HG02943 (cell line): ENCODE measurements at regions not wholly inside any gene's neighbourhood (a gene's known extent, or its start where the extent isn't known, plus 50 kb on each side); places are given as distances from the start of the nearest gene placed in this dataset.
"Not testable (repeated sequence)": the region's sequence is repeated elsewhere in the genome, so short reads cannot be mapped to it uniquely, and the experiment has no call there.

Source experiments
- ATAC-seq: cut with Tn5 transposase; IDR thresholded peaks from one replicate; pipeline ENCODE4 v1.9.1; 2021; ENCODE audit warnings: mild to moderate bottlenecking, low read depth, moderate library complexity; ENCODE audit not compliant: unreplicated experiment

DNA sequence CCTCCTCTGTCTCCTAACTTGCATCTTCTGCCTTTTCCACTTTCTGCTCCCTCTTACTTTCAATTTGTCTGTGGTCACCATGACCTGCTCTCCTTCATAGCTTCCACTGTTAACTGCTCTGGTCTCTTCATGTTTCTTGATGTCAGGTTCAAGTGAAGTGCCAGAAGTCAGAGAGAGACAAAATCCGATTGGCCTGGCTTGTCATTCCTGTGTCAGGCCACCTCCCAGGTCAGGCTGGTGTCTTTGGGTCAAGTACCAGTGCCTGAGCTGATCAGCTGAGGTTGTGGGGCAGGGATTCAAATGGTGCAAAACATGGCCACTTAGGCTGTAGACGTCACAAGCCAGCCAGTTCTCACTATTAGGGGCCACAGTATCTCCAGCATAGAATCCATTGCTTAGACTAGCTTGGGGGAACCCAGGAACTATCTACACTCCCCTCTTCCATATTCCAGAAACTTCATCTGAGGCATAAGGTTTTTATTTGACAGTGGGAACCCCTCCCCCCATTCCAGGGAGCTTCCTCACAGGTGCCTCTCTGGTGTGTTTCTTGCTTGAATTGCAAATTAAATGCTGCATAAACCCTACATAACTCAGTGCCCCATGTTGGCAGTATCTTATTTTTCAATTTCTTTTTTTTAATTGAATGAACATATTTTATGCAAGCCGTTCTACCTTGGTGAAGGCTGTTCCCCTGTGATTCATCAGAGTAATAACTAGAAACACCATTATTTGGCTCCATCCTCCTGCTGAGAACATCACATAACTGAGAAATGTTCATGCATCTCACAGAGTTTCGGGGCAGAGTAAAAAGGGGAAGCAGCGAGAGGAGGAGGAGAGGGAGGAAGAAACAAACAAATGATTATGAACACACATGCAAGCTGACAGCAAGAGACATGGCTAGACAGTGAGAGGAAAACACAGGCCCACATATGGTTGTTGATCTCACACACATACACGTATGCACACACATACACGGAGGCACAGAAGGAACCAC lies 175.8 kb downstream of the TLE3 start:
- ATAC-seq = no peak

DNA sequence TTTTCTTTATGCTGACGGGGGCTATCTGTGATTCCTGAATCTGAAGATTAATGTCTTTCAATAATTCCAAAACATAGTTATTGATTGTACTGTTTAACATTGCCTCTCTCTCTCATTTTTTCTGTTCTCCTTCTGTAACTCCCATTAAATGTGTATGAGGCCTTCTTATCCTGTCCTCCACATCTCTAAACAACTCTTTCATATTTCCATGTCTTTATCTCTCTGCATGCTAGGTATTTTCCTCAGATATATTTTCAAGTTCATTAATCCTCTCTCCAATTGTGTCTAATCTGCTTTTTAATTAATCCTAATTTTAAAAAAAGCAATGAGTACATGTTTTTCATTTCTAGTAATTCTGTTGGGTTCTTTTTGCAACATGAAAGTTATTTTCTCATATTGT lies 173.2 kb downstream of the TLE3 start:
- no peak for ATAC-seq

DNA sequence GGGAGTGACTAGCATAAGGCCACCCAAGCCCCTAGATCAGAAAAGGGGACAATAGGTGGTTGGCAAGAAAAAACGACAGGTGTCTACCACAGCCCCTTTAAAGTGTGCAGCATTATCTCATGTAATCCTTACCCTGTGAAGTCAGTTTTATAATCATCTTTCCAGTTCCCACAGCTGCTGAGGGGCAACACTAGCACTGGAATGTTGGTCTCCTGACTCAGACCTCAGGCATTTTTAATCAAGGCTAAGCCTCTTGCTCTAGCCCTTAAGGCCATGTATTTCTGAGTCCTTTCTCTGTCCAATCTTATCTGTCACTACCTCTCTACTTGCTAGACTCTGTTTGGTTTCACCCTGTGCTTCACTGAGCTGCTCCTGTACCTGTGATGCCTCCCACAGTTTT lies 171.7 kb downstream of the TLE3 start:
- no peak for ATAC-seq

DNA sequence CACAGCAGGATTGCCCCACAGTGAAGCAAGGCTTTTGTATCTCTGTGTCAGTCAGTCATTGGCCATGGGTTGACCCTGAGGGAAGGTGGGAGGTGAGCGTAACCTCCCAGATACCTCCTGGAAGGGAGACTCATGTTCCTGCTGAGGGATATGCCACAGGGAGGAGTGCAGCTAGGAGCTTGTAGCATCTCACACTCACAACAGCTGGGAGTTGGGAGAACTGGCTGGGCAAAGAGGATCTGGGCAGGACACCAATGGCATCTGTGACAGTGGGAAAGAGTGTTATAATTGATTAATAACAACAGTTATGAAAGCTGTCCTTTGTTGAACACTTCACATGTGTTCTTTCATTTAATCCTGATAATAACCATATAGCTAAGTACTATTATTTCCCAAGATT lies 171.0 kb downstream of the TLE3 start:
- ATAC-seq = no peak

DNA sequence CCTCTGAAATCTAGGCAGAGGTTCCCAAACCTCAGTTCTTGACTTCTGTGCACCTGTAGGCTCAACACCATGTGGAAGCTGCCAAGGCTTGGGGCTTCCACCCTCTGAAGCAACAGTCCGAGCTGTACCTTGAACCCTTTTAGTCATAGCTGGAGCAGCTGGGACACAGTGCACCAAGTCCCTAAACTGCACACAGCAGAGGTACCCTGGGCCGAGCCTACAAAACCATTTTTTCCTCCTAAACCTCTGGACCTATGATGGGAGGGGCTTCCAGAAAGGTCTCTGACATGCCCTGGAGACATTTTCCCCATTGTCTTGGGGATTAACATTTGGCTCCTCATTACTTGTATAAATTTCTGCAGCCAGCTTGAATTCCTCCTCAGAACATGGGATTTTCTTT lies 168.8 kb downstream of the TLE3 start:
- ATAC-seq = not testable (repeated sequence)

DNA sequence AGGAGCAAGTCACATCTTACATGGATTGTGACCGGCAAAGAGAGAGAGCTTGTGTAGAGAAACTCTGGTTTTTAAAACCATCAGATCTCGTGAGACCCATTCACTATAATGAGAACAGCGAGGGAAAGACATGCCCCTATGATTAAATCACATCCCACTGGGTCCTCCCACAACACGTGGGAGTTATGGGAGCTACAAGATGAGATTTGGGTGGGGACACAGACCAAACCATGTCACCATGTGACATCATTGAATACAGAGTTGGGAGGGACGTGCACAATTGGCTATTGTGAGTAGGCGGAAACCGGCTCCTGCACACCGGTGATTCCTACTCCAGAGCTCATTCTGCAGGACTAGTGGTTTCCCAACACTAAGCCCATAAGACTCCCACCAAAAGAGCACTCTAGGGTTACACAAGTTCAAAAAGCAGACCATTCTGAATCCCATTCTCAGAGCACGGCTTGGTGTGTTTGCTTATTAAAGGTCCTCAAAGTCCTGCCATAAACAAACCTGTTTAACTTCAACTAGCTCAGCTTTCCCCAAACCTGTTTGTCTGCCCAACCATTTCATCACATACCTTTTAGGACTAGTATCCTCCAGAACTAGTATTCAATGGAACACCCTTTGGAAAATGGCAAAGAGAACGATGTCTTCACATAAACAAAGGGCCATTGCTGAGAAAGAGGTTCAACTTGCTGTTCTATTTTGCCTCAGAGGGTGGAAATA lies 167.6 kb downstream of the TLE3 start:
- no peak for ATAC-seq

DNA sequence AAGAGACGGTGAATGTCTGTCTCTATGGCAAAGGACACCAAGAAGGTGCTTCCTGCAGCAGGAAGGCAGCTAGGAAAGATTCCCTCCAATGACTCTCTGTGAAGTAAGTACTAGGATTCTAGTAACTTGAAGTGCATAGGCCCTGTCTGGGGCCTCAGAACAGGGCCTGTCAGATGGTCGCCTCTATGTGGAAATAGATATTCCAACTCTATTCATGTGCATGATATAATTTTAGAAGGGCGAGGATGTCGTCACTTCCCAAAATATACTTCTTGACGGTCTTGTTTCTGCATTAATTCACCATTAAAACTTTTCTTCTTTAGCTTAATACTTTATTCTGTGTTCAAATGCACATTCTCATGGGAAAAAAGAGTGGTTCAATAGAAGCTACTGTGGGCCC lies 167.0 kb downstream of the TLE3 start:
- ATAC-seq = no peak

DNA sequence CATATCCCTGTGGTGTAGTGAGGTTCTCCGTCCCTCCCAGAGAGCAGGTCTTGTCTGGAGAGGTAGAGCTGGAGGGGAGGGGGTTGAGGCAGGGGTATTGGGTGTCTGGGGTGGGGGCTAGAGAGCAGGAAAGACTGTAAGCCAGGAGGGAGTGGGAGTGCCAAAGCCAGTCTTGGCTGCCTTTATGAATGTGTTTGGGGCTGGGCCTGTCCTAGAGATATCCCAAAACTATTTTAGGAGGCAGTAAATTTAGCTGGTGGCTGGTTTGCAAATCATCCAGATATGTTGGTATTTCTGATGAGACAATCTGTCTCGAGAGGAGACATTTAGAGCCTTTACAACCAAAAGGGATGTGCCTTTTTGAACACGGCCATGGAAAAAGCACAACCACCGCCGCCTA lies 166.6 kb downstream of the TLE3 start:
- ATAC-seq = no peak

DNA sequence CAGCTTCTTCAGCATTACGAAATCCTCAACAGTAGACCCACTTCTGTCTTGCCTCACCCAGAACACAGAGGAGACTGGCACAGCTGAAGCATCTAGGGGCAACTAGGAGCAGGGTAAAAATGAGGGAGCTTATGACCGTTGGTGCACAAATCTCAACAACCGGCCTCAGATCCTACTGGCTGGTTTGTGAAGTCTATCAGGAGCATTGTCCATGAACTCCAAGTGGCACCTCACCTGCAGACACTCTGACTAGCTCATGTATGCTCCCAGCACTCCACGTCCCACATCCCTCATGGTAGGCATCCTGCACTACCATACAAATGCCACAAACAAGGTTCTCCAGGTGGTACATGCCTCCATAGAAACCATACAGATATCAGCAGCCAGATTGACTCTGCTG lies 163.1 kb downstream of the TLE3 start:
- ATAC-seq = no peak

DNA sequence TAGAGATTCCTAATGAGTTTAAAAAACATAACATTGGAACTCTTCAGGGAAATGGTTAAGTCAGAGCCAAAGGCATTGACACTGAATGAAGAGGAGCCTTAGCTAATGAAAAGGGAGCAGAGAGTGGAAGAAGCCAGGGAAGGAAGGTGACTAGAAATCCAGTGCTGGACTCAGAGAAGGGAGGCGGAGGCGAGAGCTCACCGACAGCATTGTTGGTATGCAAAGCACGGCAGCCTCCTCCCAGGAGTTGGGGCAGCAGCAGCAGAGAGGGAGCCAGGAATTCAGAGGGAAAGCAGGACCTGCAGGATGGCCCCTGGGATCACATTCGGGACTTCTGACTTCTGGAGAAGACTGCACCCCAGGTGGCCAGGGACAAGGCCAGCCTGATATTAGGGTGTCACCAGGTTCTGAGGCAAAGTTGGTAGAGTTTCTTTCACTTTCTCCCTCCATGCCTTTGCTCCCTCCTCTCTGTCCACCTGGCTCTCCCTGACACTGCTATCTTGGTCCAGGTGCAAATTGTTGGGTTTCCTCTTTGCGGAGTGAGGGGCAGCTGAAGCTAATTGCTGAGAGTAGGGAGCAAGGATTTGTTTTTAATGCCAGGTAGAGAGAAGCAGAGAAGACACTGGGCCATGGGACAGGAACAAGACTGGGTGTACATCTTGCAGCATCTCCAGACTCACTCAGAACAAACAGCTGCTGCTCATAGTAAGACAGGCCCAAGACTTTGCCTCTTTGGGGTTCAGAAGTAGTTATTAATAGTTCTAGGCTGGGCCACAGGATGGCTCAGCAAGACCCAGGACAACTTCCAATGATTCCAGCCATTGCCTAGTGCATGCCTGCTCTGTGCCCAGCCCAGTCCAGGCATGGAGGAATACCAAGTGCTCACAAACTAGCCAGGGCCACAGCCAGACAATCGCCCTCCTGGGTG lies 157.9 kb downstream of the TLE3 start:
- no peak for ATAC-seq

DNA sequence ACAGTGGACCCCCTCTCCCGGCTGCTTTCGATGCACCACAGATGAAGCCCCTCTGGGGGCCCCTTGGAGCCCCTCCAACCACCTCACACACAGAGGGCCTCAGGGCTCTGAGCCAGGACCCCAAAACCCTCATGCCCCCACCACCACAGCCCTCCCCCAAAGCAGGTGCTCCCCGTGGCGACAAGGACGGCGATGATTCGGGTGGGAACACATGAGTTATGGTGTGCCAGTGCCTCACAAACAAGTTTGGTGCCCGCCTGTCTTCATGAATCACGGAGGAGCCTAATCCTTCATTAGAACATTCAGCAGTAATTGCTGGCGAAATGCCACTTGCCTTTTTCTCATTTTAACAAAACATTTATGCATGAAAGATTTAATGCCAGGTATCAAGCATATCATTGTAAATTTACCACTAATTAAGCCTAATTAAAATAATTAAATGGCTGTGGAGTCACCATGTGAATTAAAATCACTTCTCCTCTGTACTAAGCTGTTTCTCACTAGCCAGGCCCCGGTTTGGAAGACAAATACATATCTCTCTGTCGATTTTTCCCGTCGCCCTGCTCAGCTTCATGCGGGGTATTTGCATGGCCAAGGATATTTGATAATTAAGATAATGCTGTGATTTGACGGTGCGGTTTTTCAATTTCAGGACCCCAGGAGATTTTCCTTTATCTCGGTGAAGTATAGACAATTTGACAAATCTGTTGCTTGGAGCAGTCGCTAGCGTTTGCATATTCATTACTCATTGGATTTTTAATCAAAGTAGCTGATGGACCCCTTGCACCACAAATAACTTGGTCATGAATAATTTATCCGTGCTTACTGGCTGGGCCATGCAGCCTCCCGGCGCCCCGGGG lies 157.0 kb downstream of the TLE3 start:
- no peak for ATAC-seq

DNA sequence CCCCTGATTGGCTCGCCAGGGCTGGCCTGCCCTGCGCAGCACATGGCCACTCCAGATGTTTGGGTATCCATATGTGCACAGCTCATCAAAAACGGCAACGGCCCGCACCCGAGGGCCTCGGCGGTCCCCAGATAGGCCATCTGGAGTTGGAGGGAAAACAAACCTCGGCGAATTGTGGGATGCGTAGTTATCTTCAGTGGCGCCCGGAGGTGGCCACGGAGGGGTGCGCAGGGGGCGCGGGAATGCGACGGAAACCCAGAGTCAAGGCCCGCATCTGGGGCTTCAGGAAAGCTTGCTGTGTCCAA lies 156.5 kb downstream of the TLE3 start:
- no peak for ATAC-seq

DNA sequence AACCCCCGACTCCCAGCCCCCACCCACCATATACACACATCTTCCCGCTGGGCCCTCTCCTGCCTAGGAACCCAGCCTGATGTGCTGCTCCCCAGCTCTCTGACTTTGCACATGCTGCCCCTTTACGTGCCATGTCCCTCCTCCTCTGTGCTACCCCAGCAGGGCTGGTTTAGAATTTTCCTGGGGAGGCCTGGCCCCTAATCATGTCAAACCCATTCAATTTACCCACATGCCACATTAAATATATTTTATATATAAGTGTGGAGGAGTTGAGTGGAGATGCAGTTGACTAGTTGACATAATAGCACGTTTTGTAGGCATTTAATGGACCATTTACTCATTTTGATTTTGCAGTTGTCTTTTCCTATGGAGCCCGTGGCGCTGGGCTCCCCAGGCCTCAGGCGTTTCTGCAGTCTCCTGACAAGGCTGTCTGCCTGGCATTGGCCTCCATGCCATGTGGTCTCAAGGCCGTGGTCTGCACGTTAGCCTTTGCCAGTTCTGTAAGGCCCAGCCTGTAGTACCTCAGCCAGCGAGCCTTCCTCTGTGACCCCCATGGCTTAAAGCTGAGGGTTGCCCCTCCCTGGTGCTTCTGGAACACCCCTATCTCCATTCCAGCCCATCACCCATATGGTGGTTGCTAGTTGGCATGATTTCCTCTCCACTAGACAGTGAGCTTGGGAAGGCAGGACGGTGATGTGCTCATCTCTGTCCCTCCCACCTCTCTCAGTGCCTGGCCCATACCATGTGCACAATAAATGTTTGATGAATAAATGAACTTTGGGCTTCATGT lies 155.8 kb downstream of the TLE3 start:
- ATAC-seq = no peak

DNA sequence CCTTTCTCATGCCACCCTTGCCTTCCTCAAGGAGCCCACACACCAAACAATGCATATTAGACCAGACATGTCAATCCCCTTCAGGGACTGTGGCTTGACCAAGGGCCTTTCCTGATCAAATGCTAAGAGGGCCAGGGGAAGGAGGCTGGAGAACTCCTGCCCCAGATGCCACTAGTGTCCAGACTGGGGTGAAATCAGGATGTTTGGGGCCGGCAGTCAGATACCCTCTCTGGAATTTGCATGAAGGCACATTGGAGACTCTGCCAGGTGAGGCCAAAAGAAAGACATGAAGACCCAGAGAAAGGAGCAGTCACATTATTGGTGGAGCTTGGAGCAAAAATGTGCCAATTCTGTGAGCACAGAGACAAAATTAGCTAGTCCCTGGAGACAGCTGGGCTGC lies 154.1 kb downstream of the TLE3 start:
- no peak for ATAC-seq

DNA sequence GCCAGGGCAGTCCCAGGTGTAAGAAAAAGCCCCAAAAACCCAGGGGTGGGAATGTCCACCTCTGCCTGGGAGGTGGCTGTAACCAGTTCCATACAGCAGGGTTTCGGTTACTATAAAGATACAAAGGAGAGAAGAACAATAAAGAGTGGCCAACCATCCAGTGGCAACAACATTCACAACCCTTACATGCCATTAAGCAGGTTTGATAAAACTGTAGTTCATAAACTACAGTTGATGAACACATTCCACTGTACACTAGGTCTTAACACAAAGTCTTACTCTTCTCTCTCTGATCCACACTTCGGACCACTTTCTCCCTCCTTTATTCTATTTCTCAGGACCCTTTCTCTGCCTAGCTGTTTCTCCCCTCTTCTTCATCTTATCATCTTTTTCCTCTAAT lies 152.0 kb downstream of the TLE3 start:
- ATAC-seq = no peak

DNA sequence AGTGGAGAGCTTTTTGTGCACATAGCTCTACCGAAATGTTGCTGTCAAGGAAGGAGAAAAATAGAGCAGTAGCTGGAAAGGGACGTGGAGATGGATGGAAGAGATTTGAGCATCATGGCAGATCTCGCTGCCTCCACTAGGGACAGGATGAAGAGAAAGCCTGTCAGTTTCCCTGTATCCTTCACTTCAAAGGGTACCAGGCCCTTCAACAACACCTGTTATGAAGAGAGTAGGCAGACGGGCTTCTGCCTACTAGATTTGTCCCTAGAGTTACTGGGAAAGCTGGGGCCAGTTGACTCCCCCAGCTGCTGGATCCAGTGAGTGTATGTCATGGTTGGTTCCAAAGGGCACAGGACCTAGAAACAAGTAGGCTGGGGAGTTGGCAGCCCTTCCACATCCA lies 150.8 kb downstream of the TLE3 start:
- no peak for ATAC-seq

DNA sequence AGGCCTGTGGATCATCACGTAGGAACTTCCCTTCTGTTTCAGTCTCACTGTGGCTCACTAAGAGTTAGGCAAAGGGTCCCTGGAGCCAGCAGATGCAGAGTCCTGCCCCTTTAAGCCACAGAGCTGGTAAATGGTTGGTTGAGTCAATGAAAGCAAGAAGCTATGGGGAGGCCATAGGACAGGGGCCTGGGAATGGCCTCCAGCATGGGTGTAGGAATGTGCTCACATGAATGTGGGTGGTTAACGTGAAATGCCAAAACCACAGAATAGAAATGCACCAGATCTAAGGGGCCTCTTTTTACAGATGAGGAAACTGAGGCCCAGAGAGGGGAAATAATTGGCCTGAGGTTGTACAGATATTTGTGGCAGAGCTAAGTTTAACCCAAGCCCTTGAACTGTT lies 150.3 kb downstream of the TLE3 start:
- no peak for ATAC-seq

DNA sequence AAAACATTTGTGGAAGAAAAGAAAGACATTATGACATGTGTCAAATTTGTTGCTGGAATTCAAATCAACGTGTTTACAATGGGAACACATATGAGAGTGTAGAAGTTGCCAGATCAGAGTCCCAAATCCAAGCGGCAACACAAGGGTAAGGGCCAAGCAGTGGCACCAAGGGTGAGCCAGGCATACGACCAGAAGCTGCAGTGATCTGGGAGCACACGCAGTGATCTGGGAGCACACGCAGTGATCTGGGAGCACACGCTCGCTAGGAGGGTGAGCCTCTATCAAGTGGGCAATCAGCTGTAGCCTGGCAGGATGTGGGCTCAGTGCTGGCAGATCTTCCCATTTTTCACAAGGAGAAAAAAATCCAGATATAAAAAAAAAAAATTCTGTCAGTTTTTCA lies 148.2 kb downstream of the TLE3 start:
- no peak for ATAC-seq

DNA sequence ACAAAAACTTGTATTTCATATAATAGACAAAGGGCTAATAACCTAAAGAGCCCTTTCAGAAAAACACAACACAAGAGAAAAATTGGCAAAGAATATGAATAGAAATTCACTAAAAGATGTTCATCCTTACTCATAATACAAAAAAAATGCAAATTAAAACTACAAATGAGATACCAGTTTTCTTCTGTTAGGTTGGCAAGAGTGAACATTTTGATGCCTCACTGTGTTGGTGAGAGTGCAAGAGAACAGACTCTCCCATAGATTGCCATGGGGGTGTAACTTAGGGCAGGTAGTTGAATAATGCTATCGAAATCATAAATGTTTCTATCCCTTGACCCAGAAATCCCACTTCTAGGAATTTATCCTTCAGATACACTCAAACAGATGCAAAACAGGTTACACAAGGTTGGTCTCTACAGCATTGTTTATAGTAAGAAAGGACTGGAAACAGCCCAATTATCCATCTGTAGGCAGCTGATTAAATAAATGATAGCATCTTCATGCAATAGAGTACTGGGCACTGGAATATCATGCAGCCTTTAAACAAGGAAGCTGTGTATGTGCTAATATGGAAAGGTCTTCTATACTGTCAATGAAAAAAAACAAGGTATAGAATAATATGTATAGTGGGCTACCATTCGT lies 146.3 kb downstream of the TLE3 start:
- ATAC-seq = no peak
